ENCODE measurements at regions not wholly inside any gene's neighbourhood (a gene's known extent, or its start where the extent isn't known, plus 50 kb on each side); places are given as distances from the start of the nearest gene placed in this dataset.

DNA sequence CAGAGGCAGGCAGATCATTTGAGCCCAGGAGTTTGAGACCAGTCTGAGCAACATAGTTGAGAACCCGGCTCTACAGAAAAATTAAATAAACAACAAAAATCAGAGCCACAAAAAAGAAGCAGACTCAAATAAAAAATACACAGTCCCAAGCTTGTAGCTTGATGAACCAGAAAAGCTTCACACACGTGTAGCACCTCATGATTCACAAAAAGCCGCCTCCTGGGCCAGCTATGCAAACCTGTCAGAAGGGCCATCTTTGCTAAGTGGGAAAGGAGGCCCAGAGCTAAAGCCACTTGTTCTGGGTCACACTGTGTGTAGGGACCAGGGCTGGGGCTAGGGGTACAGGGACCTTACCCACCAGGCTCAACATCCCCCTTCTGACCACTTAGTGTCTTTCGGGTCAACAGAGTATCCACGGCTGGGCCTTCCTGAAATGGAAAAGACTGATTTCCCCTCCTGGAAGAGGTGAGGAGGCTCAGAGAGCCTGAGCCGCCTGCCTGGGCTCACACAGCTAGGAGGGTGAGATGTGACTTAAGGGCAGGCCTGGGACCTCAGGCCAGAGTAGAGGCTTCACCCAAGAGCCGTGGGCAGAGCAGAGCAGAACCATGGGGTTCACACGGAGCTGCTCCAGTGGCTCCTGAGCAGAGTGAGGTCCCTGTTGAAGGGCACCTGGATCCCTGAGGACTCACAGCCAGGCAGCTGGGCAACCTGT lies 269.6 kb downstream of the PARN start:
- H3K14ac ChIP-seq (ENCODE audit: insufficient read depth, low read length): no peak overlapping the region
- no peak overlapping the region for H4K8ac ChIP-seq (replicated peaks; ENCODE audit: insufficient read length, low read depth, low read length)
- H3K56ac ChIP-seq (ENCODE audit: insufficient read length, low read depth, low read length): no peak overlapping the region
- H2BK120ac ChIP-seq (ENCODE audit: low read depth, low read length, poor library complexity, severe bottlenecking): no peak overlapping the region
- no peak overlapping the region for H2AFZ ChIP-seq (ENCODE audit: low read length)
- H3K27me3 Mint-ChIP-seq (ENCODE audit: low read depth): peaks cover 4% of the 10 kb centered on the region
- H3K23ac ChIP-seq (ENCODE audit: insufficient read length, low read depth, low read length): no peak overlapping the region
- no peaks in the 10 kb centered on the region for H3K79me1 ChIP-seq (ENCODE audit: insufficient read depth, low read depth, low read length, poor library complexity, severe bottlenecking)
- TF ChIP-seq, protein P1, sequence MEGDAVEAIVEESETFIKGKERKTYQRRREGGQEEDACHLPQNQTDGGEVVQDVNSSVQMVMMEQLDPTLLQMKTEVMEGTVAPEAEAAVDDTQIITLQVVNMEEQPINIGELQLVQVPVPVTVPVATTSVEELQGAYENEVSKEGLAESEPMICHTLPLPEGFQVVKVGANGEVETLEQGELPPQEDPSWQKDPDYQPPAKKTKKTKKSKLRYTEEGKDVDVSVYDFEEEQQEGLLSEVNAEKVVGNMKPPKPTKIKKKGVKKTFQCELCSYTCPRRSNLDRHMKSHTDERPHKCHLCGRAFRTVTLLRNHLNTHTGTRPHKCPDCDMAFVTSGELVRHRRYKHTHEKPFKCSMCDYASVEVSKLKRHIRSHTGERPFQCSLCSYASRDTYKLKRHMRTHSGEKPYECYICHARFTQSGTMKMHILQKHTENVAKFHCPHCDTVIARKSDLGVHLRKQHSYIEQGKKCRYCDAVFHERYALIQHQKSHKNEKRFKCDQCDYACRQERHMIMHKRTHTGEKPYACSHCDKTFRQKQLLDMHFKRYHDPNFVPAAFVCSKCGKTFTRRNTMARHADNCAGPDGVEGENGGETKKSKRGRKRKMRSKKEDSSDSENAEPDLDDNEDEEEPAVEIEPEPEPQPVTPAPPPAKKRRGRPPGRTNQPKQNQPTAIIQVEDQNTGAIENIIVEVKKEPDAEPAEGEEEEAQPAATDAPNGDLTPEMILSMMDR (conservative IDR thresholded peaks at IDR 0.05): no peak
- no peaks in the 10 kb centered on the region for H3K79me2 ChIP-seq (ENCODE audit: insufficient read depth, low read length)
- no peak overlapping the region for H3K27ac ChIP-seq (ENCODE audit: insufficient read length, low read depth, low read length)
- H3K36me3 Mint-ChIP-seq (ENCODE audit: insufficient read depth in 1 of 3, low read depth in 3 of 3): no peaks in the 10 kb centered on the region; a peak in 1 of 7 replicates
- H3K4ac ChIP-seq (ENCODE audit: low read depth, low read length): no peak overlapping the region
- no peak overlapping the region for H4K5ac ChIP-seq (ENCODE audit: insufficient read length, low read depth, low read length)
- H3K4me1 ChIP-seq (ENCODE audit: insufficient read depth, low read length): no peaks in the 10 kb centered on the region
- no peak overlapping the region for H3K4me2 ChIP-seq (ENCODE audit: insufficient read depth, insufficient read length, low read length)
- no peak overlapping the region for H2BK12ac ChIP-seq (ENCODE audit: insufficient read length, low read depth, low read length)
- no peaks in the 10 kb centered on the region for H3K9me3 ChIP-seq (ENCODE audit: control insufficient read depth, low read depth, low read length)
- H3K27me3 ChIP-seq (ENCODE audit: insufficient read depth, low read length): no peaks in the 10 kb centered on the region
- no peak overlapping the region for H2AK5ac ChIP-seq (ENCODE audit: insufficient read length, low read length)
- no peak overlapping the region for H2BK20ac ChIP-seq (ENCODE audit: low read depth, low read length, poor library complexity, severe bottlenecking)
- H2BK15ac ChIP-seq (ENCODE audit: low read depth, low read length): no peak overlapping the region
- H3K23me2 ChIP-seq (ENCODE audit: insufficient read length, low read depth, low read length, poor library complexity, severe bottlenecking): no peaks in the 10 kb centered on the region
- H3K4me3 Mint-ChIP-seq: no peak overlapping the region
- H3K9me3 Mint-ChIP-seq: no peaks in the 10 kb centered on the region; a peak in 1 of 5 replicates
- no peaks in the 10 kb centered on the region for H4K20me1 ChIP-seq (ENCODE audit: control insufficient read depth, insufficient read depth, insufficient read length)
- H2BK5ac ChIP-seq (ENCODE audit: insufficient read length, low read length): no peak overlapping the region
- H3K27ac Mint-ChIP-seq: no peak overlapping the region
- H3K9ac ChIP-seq (ENCODE audit: extremely low read depth, insufficient read length, low read length): no peak overlapping the region
- peaks cover 10 to 18% of the 10 kb centered on the region in 2 experiments; a peak in 3 of 4 replicates for H3K4me1 Mint-ChIP-seq
- DNase-seq: no peak
- WGBS (ENCODE audit: extremely low coverage, insufficient read length, low lambda C conversion rate): no CpG with 5 or more reads among the region's 8 CpGs
- no peak overlapping the region for H3T11ph ChIP-seq (ENCODE audit: low read length)
- no peak overlapping the region for H4K91ac ChIP-seq (ENCODE audit: insufficient read length, low read depth, low read length)
- H3K18ac ChIP-seq (ENCODE audit: insufficient read length, low read depth, low read length): no peak overlapping the region

Measured in H9 (cell line).